H1 (cell line): ENCODE measurements at regions not wholly inside any gene's neighbourhood (a gene's known extent, or its start where the extent isn't known, plus 50 kb on each side); places are given as distances from the start of the nearest gene placed in this dataset.

Experiments
- CHD2 ChIP-seq: IDR thresholded peaks from 2 replicates; pipeline ENCODE4 v1.6.1; 2012; ENCODE audit warnings: low read length, improper control_type of control experiment
- POU5F1 ChIP-seq: IDR thresholded peaks from 2 replicates; pipeline ENCODE4 v1.6.1; 2011; ENCODE audit warnings: low read depth, mild to moderate bottlenecking, low read length, moderate library complexity
- SRF ChIP-seq: IDR thresholded peaks from 2 replicates; pipeline ENCODE4 v1.6.1; 2011; ENCODE audit warnings: mild to moderate bottlenecking, low read depth, low read length, moderate library complexity
- TAF1 ChIP-seq: IDR thresholded peaks from 2 replicates; pipeline ENCODE4 v1.6.1; 2011; ENCODE audit warnings: mild to moderate bottlenecking, low read depth, low read length
- TF ChIP-seq, protein P1 (sequence below): IDR thresholded peaks from 2 replicates; pipeline ENCODE4 v1.6.1; 2011; ENCODE audit warnings: low read depth, mild to moderate bottlenecking, low read length; ENCODE audit not compliant: insufficient read depth
- TF ChIP-seq, protein P2 (sequence below): fragments of 300-600 bp; sonication (generic); IDR thresholded peaks from 2 replicates; pipeline ENCODE4 v1.7.1; 2012; ENCODE audit warnings: low read length, moderate library complexity, mild to moderate bottlenecking, inconsistent platforms; ENCODE audit not compliant: insufficient replicate concordance

DNA sequence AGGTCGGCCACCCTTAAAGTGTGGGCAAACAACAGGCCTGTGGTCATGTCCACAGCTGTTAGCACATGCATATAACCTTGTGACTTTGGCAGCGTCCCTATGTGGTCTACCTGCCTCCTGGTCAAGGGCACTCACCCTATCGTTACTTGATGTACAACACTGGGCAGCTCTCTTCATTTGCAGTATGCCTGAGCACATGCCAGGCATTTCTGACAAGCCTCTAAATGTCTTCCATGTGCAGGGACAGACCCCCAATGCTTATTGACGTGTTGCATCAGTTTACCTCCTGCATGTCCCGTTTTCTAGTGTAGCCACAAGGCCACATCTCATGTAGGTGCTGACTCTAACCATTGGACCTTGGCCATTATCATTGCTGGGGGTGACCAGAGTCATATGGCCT, 731.7 kb upstream of the MIR17HG start (continued):
- TF ChIP-seq, protein P1, sequence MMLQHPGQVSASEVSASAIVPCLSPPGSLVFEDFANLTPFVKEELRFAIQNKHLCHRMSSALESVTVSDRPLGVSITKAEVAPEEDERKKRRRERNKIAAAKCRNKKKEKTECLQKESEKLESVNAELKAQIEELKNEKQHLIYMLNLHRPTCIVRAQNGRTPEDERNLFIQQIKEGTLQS: no peak
- TF ChIP-seq POU5F1 (no peak), CHD2 (no peak), SRF (no peak), TAF1 (no peak)
- TF ChIP-seq, protein P2, sequence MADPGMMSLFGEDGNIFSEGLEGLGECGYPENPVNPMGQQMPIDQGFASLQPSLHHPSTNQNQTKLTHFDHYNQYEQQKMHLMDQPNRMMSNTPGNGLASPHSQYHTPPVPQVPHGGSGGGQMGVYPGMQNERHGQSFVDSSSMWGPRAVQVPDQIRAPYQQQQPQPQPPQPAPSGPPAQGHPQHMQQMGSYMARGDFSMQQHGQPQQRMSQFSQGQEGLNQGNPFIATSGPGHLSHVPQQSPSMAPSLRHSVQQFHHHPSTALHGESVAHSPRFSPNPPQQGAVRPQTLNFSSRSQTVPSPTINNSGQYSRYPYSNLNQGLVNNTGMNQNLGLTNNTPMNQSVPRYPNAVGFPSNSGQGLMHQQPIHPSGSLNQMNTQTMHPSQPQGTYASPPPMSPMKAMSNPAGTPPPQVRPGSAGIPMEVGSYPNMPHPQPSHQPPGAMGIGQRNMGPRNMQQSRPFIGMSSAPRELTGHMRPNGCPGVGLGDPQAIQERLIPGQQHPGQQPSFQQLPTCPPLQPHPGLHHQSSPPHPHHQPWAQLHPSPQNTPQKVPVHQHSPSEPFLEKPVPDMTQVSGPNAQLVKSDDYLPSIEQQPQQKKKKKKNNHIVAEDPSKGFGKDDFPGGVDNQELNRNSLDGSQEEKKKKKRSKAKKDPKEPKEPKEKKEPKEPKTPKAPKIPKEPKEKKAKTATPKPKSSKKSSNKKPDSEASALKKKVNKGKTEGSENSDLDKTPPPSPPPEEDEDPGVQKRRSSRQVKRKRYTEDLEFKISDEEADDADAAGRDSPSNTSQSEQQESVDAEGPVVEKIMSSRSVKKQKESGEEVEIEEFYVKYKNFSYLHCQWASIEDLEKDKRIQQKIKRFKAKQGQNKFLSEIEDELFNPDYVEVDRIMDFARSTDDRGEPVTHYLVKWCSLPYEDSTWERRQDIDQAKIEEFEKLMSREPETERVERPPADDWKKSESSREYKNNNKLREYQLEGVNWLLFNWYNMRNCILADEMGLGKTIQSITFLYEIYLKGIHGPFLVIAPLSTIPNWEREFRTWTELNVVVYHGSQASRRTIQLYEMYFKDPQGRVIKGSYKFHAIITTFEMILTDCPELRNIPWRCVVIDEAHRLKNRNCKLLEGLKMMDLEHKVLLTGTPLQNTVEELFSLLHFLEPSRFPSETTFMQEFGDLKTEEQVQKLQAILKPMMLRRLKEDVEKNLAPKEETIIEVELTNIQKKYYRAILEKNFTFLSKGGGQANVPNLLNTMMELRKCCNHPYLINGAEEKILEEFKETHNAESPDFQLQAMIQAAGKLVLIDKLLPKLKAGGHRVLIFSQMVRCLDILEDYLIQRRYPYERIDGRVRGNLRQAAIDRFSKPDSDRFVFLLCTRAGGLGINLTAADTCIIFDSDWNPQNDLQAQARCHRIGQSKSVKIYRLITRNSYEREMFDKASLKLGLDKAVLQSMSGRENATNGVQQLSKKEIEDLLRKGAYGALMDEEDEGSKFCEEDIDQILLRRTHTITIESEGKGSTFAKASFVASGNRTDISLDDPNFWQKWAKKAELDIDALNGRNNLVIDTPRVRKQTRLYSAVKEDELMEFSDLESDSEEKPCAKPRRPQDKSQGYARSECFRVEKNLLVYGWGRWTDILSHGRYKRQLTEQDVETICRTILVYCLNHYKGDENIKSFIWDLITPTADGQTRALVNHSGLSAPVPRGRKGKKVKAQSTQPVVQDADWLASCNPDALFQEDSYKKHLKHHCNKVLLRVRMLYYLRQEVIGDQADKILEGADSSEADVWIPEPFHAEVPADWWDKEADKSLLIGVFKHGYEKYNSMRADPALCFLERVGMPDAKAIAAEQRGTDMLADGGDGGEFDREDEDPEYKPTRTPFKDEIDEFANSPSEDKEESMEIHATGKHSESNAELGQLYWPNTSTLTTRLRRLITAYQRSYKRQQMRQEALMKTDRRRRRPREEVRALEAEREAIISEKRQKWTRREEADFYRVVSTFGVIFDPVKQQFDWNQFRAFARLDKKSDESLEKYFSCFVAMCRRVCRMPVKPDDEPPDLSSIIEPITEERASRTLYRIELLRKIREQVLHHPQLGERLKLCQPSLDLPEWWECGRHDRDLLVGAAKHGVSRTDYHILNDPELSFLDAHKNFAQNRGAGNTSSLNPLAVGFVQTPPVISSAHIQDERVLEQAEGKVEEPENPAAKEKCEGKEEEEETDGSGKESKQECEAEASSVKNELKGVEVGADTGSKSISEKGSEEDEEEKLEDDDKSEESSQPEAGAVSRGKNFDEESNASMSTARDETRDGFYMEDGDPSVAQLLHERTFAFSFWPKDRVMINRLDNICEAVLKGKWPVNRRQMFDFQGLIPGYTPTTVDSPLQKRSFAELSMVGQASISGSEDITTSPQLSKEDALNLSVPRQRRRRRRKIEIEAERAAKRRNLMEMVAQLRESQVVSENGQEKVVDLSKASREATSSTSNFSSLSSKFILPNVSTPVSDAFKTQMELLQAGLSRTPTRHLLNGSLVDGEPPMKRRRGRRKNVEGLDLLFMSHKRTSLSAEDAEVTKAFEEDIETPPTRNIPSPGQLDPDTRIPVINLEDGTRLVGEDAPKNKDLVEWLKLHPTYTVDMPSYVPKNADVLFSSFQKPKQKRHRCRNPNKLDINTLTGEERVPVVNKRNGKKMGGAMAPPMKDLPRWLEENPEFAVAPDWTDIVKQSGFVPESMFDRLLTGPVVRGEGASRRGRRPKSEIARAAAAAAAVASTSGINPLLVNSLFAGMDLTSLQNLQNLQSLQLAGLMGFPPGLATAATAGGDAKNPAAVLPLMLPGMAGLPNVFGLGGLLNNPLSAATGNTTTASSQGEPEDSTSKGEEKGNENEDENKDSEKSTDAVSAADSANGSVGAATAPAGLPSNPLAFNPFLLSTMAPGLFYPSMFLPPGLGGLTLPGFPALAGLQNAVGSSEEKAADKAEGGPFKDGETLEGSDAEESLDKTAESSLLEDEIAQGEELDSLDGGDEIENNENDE: no peak
